GM12874 (cell line): ENCODE measurements at regions not wholly inside any gene's neighbourhood (a gene's known extent, or its start where the extent isn't known, plus 50 kb on each side); places are given as distances from the start of the nearest gene placed in this dataset.

ENCODE experiments used
- TF ChIP-seq, protein P1 (sequence below): IDR thresholded peaks from 2 replicates; pipeline ENCODE4 v1.5.1; 2011; ENCODE audit warnings: low read depth, mild to moderate bottlenecking, control low read depth, low read length, moderate library complexity; ENCODE audit not compliant: insufficient read depth

DNA sequence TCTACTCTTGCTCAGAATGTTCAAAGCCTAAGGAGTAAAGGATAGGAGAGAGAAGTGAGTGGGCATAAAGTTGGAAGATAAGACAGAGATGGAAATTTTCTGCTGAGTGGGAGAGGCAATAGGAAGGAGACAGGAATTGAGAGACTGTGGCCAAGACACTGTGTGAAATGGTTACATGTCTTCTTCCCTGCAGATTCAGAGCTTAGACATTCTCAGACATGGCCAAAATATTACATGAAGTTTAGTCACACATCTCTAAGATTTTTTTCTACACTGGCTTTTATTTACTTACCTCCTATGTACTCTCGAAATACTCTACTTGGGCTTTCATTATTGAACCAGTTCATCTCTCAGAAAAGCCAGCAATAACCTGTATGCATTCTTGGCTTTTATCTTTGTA lies 363.0 kb upstream of the FANCL start:
- TF ChIP-seq, protein P1, sequence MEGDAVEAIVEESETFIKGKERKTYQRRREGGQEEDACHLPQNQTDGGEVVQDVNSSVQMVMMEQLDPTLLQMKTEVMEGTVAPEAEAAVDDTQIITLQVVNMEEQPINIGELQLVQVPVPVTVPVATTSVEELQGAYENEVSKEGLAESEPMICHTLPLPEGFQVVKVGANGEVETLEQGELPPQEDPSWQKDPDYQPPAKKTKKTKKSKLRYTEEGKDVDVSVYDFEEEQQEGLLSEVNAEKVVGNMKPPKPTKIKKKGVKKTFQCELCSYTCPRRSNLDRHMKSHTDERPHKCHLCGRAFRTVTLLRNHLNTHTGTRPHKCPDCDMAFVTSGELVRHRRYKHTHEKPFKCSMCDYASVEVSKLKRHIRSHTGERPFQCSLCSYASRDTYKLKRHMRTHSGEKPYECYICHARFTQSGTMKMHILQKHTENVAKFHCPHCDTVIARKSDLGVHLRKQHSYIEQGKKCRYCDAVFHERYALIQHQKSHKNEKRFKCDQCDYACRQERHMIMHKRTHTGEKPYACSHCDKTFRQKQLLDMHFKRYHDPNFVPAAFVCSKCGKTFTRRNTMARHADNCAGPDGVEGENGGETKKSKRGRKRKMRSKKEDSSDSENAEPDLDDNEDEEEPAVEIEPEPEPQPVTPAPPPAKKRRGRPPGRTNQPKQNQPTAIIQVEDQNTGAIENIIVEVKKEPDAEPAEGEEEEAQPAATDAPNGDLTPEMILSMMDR = no peak

DNA sequence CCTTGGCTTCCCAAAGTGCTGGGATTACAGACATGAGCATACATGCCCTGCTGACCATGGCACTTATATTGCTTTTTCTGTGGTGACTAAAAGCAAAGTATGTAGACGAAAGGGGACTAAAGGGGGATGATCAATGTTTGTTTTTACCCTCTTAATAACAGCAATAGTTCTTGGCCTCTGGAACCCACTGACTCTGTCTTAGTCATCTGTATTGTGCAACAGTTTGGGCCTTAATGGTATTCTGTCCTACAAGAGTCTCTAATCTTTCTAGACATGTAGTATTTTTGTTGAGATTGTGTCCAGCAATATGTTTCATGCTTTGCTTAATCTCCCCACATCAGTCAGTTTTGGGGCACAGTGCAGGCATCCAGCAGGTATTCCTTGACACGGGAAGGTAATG lies 359.9 kb upstream of the FANCL start:
- TF ChIP-seq, protein P1 = no peak

DNA sequence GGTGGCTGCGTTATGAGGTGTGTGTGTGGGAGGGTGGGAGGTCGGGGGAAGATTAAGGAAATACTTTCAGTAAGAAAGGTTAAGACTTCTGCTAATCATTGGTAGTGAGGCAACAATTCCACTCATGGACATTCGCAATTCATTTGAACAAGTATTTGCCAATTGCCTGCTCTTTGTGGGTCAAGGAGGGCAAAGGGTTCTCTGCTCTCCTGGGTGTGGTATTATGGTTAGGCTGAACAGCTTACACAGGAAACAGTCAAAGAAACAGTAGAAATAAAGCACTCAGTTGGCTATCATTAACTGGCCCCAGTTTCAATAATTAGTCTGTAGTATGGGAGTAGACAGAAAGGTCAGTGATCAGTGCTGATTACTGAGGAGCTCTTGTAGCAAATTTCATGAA lies 357.0 kb upstream of the FANCL start:
- TF ChIP-seq, protein P1 = no peak

DNA sequence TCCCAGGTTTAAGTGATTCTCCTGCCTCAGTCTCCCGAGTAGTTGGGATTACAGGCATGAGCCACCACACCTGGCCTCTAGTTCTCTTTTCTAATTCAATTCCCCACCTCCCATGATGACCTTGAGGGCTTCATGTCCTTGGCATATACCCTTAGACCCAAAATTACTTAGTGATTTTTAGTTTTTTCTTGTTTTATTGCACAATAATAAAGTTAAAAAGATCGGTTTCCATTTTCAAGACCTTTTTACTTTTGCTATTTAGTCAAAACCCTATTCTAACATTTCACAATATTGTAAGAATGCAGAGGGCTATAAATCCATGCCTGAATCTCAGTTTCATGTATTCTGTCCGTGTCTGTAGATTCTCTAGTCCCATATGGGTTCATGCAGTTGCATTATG lies 354.6 kb upstream of the FANCL start:
- TF ChIP-seq, protein P1 = no peak

DNA sequence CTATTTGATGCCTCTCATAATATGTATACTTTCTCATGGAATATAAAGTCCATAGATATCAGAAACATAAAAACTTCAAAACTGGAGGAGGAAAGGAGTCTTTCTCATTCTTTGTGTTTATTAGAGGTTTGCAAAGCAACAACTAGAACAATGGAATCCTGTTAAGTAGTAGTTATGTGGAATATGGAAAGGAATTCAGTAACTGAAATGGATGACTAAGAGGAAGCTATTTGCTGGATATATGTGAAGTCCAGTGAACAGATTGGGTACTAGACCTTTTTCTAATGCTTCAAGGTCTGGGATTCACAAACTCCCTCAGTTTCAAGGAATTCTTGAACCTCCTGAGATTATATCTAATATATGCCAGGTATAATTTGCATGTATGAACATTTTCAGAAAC lies 353.6 kb upstream of the FANCL start:
- TF ChIP-seq, protein P1 = no peak

DNA sequence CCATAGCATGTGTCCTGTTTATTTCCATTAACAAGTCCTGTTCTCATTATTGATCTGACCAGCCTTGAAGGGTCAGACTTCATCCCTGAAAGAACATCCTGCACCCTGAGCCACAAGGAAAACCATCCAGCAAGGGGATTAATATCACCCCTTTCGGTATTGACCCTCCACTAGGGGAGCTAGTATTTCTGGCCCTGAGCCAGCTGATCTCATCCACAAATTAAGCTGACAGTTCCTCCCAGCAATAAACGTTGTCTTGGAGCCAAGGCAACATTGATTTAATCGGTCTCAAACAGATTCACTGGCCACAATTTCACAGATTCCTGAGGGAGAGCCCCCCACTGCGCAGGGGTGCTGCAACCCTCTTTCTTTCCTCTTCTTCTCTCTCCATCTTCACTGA lies 353.1 kb upstream of the FANCL start:
- TF ChIP-seq, protein P1 = peak; percentile 23; the same call in 1 of the 2 replicates

DNA sequence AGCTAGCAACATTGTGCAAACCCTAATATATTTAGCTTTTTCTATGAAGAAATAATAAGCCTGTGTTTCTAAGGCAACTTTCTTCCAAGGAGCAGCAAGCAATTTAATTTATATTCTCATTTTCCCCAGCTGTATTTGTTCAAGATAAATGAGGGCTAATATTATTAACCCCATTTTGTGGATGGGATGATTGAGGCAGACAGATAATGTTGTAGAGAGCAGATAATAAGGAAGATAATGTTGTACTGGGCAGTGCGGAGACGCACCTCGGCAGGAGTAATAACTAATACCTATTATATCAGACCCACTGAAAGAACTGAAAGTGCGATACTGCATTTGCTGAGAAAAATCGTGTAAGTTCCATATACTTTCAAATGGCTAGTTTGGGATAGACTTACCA lies 344.1 kb upstream of the FANCL start:
- TF ChIP-seq, protein P1 = no peak
